T-helper 1 cell (primary cell): ENCODE measurements at regions not wholly inside any gene's neighbourhood (a gene's known extent, or its start where the extent isn't known, plus 50 kb on each side); places are given as distances from the start of the nearest gene placed in this dataset.
"Not testable (repeated sequence)": the region's sequence is repeated elsewhere in the genome, so short reads cannot be mapped to it uniquely, and the experiment has no call there.

ENCODE experiments used
- DNase-seq, 5 donors: peaks; one replicate each; pipeline ENCODE4 v3.0.0-alpha.2; 2012 to 2020

DNA sequence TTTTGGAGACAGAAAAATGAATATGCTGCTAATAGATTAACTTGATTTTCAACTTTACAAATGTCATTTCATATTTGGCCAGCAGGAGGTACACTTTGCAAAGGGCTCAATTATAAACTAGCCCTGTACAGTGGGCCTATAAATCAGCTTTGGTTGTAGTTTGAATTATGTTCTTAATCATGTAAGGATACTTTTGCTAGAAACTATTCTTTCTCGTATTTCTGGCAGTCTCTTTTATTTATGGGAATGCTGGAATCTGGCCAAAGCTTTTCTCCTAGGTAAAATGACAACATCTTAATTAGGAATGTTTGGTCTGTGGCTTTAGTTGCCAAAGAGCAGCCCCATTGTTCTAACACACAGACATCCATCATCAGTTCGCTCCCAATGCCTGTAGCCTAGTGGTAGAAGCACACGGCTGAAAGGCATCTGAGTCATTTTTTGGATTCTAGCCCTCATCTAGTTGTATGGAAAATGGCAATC is 1322.3 kb upstream of the SEL1L start:
- DNase-seq = no peak

DNA sequence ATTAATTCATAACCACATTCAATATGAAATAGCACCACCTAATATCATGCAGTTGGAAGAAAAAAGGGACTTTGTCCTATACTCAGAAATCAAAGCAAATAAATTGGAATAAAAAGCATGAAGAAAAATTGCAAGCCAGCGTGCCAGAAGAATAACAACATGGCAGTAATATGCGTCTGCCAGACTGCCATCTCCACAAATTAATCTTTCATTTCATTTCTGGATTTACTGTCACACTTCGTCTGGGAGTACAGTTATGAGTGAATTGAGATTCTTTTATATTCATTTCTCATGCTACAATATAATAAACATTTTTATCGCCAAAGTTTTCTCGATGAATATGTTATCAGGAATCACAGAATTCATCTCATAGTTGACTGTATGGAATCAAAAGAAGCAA is 1327.7 kb upstream of the SEL1L start:
- no peak for DNase-seq

DNA sequence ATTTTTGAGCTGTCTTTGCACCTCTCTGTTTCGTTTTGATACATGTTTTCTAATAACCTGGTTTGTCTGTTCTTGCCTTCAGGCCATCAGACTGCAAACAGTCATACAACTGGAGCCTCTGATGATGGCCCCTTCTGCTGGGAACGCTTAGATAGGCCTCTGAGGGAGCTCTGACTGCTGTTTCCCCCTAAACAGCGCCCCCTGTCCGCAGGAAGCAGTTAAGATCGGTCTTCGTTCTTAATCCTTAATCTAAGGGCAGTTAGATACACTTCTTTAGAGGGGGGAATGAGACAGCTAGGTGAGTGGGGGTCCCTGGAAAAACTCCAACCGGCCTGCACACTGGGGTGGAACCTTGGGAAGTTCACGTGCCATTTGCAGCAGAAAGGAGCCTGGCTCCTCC is 1338.8 kb upstream of the SEL1L start:
- DNase-seq = no peak

DNA sequence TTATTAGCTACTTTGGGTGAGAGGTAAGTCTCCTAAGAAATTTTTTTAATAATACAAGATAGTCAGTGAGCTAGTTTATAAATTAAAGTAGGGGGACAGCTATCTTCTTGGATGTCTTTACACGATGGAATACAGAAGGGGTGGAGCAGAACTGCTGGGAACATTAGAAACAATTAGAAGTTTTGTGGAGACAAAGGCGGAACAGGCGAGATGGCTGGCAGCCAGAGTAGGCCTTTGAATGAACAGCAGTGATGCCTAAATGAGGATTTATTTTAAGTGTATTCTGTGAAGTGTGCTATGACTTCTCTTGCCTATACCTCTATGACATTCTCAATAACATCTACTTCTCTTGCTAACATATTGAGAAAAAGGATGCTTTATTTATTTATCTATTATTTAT is 1345.3 kb upstream of the SEL1L start:
- no peak for DNase-seq

DNA sequence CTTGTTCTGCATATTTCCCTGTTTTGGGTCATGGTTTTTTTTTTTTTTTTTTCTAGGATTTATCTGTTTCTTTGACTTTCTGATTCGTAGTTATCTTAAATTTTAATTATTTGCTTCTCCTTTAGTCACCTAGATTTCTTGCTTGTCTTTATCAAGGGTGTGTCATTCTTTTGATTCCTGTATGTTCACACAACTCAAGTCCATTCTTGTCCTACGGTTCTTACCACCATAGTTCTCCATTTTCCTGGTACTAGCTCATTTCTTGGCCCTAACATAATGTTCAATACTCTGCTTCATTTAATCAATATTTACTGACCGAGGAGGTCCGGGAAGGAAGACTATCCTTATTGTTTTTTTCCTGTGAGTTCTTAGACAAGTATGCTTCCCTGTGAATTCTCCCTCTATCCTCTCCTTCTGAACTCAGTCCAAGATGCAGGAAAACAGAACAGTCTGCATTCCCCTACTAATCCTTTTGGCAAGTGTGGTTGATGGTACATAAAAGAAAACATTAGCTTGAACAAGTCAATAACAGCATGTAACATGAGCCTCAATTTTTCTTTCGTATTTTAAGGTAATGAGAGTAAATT is 1346.4 kb upstream of the SEL1L start:
- DNase-seq = no peak

DNA sequence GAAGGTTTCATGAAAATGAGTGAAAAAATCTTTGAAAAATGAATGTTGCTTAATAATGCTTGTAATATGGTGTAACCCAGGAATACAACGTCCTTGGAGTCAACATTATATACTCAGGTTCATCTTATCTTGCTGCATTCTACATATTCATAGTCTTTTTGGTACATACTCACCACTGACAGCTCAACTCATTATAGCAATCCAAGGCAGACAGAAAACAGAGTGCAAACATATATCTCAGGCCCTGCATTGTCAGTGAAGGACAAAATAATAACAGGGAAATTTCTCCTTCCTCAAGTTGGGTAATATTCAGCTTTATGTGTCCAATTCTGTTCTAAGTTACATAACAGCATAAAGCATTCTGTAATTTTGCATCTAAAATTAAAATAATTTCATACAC is 1353.0 kb upstream of the SEL1L start:
- DNase-seq = no peak

DNA sequence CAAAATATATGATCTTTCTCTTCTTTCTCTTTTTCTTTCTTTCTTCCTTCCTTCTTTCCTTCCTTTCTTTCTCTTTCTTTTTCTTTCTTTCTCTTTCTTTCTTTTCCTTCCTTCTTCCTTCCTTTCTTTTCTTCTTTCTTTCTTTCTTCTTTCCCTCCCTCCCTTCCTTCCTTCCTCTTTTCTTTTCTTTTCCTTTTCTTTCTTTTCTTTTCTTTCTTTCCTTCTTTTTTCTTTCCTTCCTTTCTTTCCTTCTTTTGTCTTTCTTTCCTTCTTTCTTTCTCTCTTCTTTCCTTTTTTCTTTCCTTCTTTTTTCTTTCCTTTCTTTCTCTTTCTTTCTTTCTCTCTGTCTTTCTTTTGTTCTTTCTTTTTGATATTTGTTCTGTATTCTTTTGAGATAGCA is 1356.0 kb upstream of the SEL1L start:
- no peak for DNase-seq

DNA sequence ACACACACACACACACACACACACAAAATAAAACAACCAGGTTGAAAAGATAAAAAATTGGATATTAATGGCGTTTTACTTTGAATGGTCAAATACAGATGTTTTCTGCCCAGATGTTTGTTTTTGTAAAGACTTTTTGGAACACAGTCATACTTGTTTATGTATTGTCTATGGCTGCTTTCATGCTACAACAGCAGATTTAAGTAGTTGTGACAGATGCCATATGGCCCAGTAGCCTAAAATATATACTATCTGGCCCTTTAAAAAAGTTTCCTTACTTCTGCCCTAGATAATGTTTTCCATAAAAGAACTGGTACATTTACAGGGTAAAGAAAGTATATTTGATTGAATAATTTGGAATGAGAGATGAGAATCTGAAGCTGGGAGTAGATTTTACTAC is 1362.8 kb upstream of the SEL1L start:
- DNase-seq = no peak

DNA sequence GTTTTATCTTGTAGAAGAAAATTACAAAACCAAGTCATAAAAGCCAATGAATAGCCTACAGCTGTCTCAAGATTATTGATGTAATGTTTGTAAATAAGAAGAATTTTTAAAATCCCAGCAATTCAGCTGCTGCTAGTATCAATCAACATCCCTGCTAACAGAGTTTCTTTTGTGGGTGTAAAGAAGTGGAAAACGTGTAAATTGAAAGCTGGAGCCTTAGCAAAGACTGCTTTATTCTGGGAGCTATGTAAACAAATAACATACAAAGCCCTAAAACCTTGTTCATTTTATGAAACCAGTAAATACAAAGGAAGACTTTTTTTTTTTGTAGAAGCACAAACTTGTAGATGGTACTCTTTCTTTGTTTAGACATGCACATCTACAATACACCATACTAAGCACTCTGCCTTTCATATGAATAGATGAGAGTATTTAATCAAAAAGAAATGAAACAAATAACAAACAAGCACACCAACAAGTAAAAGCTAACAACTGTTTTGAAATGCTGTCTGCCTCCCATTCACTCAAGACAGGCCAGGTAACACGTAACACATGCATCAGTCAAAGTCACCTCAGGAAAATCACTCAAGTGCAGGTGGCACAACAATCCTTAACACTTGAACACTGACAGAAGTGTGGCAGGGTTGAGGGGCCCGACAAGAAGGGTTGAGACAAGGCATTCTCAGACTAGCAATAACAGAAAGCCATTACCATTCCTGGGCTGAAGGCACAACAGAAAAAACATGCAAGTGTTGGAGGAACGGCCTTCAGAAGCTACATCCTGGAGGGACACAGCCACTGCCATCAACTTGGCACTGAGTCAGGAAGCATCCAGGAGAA is 1364.0 kb upstream of the SEL1L start:
- no peak for DNase-seq

DNA sequence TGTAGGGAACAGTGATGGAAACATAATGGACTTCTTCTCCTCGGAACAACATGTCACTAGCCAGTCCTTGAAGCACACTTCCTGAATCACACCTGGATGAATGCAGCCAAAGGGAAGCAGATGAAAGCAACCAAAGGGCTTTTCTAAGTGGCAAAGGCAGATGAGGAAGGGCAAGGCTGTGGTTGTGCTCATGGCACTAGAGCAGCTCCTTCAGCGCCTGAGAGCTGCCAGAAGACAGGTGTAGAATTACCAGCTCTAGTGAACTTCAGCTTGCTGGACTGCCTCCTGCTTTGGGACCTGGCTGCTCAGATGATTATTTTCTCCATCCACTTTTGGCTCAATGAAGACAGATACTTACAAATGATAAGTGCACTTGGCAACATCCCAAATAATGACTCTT is 1372.1 kb upstream of the SEL1L start:
- no peak for DNase-seq

DNA sequence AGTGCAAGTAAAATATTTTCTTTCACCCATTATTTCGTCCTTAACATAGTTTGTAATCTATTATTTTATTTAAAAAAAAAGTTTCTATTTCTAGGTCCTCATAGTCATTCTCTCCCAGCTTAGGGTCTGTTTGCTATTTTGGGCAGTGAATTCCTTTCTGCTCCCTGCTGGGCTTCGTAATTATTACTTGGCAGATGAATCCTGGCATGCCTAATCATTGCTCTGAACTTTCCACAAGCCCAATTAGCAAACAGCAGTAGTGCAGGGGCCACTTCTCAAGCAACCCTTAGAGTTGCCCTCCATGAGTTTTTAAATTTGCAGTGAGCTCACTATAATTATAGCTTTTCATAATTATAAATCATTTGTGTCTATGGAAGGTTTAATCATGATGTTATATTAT is 1378.3 kb upstream of the SEL1L start:
- DNase-seq = no peak

DNA sequence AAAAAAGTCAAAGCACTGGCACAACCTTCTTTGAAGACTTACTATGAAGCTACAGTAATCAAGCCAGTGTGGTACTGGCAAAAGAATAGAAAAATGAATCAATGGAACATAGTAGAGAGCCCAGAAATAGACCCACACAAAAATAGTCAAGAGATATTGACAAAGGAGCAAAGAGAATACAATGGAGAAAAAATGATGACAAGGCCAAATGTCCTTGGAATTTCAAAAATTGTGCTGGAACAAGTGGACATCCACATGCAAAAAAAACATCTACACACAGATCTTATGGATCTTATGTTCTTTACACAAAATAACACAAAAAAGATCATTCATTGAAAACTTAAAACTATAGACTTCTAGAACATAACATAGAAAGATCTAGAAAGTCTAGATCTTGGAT is 1379.7 kb upstream of the SEL1L start:
- no peak for DNase-seq

DNA sequence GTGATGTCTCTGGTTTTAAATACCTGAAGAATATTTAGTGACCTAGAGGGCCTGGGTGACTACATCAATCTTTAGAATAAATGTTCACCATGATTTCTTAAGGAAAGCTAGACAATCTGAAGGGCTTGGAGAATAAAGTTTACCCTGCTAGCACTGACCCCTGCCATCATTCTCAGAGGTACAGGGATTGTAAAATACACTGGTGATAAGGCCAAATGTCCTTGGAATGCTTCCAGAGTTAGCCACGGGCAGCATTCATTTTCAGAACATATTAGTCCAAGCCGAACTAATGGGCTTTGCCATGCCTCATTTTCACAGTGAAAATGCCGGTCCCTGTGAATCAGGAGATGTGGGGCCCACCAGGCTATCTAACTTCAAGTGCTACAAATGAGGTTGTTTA is 1381.7 kb upstream of the SEL1L start:
- no peak for DNase-seq

DNA sequence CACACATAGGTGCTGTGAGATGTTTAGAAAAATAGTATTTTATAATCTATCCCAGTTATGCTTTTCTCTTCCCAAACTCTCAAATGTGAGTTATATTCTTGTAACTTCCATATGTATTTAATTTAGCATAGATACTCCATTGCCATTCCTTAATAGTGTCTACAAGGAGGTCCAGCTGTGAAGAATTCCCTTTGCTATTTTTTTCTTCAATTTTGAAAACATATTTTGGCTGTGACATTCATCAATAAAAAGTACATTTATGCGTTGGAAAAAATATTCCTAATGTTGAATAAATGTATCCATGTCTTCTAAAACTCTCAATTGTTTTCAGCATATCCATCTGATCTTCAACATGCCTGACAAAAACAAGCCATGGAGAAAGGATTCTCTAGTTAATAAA is 1402.0 kb upstream of the SEL1L start:
- DNase-seq = no peak

DNA sequence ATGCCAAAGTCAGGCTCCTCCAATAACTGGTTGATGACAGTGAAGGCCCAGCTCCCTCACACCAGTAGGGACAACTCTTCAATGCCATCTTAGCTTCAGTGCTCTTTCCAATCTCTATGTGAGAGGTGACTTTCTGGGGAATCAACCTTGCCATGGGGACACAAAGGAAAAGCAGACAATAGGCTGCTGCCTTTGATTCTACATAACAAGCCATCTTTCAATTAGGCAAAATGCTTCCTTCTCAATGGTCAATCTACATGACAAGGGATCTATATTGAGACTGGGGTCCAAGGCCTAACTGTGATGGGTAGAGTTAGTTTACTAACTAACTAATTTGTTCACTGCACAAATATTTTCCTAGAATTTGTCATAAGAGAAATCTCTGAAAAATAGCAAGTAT is 1417.5 kb upstream of the SEL1L start:
- no peak for DNase-seq

DNA sequence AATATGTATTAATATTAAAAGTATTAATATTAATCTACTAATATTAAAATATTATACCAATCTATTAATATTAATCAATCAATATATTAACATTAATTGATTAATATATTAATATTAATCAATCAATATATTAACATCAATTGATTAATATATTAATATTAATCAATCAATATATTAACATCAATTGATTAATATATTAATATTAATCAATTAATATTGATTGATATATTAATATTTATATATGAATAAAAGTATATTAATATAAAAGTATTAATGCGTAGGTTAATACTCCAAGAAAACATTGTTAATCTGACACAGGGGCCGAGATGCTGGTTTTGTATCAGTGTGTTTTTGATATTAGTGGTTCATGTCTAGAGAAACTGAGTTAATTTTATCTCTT is 1430.1 kb upstream of the SEL1L start:
- no peak for DNase-seq

DNA sequence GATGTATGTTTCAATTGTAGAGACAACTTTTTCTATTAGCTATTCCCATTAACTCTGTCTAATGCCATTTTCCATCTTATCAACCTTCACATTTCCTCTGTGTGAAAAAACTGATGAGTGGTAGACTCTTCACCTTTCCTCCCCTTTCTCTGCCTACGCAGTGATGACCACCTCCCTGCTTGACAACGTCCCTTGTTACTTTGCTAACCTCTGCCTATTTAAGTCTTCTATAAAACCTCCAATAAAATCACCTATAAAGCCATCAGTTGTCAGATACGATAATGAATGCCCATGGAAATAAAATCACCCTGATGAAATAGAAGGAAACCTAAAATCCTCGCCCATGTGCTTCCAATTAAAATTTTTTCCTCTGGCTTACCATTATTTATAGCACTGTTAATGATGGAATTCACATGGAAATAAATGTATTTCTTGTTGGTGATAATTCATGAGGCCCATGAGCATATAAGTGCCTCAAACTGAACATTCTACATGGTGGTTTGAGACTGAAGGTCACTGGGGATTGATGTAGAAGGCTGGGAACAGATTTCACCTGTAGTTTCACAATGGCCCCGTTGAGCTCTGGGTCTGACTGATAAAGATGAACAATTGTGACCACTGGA is 1454.0 kb upstream of the SEL1L start:
- DNase-seq = no peak

DNA sequence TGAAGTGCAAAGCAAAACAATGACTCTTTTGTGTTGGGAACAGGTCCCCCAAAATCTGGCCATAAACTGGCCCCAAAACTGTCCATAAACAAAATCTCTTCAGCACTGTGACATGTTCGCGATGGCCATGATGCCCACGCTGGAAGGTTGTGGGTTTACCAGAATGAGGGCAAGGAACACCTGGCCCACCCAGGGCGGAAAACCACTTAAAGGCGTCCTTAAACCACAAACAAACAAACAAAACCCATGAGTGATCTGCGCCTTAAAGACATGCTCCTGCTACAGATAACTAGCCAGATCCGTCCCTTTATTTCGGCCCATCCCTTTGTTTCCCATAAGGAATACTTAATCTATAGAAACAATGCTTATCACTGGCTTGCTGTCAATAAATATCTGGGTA is 1460.9 kb upstream of the SEL1L start:
- DNase-seq = not testable (repeated sequence)

DNA sequence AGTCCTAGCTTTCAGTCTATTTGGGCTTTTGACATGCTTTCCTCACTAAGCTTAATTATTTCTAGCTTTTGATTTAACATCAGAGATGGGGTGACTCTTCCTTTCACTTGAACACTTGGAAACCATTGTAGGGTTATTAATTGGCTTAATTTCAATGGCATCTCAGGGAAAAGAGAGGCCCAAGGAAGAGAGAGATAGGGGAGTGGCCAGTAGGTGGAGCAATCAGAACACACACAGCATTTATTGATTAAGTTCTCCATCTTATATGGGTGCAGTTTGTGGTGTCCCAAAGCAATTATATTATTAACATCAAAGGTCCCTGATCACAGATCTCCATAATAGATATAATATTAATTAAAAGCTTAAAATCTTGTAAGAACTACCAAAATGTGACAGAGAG is 1466.1 kb upstream of the SEL1L start:
- no peak for DNase-seq

DNA sequence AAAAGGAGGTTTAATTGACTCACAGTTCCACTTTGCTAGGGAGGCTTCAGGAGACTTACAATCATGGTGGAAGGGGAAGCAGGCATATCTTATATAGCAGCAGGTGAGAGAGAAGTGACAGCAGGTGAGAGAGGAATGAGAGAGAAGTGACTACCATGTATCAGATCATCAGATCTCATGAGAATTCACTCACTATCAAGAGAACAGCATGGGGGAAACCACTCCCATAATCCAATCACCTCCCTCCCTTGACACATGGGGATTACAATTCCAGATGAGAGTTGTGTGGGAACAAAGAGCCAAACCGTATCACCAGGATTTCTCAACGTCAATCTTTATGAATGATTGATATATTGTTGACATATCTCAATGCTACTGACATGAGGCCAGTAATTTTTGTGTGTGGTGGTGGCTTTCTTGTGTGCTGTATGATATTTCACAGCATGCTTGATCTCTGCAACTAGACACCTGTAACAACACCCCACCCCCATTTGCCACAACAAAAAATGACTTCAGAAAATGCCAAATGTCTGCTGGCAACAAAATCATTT is 1470.9 kb upstream of the SEL1L start:
- no peak for DNase-seq

DNA sequence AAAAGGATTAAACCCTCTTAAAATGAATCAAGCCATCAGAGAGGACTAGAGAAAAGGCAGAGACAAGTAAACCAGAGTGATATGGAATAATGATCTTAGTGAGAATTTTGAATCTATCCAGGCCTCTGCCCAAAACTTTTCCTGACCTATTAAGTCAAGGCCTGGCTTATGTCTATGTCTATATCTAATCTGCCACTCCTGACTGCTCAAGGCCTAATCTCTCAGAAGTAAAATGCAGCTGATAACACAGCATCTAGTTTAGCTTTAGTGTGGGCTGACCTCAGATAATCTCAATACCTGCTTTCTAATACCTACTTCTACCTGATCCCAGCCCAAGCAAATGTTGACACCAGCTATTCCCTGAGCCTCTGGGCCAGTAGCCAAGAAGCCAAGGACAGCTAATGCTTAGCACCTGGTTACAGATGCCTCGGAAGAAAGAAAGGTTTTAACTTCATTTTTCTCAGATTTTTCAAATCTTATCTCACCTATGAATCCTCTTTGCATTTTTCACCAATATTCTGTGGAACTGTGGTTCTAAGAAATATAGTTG is 1472.5 kb upstream of the SEL1L start:
- no peak for DNase-seq

DNA sequence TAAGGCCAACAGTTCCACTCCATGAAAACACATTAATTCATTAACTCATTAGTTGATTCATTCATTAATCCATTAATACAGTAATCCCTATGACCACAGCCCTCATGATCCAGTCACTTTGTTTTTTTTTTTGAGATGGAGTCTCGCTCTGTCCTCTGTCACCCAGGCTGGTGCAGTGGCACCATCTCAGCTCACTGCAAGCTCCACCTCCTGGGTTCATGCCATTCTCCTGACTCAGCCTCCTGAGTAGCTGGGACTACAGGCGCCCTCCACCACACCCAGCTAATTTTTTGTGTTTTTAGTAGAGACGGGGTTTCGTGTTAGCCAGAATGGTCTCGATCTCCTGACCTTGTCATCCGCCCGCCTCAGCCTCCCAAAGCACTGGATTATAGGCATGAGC is 1473.4 kb upstream of the SEL1L start:
- not testable (repeated sequence) for DNase-seq

DNA sequence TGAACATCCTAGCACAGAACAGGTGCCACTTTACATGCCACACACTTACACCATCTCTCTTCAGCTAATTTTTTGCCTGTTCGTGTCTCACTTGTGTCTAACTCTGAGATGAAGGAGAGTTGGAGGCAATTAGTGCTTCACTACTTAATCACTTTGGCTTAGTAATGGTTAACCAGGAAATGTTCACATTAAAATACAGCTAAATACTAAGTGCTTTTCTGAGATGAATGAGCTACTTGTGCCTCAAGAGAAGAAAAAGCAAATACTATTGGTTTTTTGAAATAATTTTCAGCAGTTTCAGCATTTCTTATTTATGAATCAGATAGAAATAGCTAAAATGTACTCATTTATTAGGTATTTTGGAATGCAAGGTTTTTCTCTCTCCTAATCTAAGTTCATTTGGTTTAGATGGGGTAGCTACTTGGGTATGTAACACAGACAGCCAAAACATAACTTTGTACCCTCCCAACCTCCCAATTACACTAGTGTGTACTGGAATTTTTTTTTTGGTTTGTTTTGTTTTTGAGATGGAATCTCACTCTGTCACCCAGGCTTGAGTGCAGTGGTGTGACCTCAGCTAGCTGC is 1474.1 kb upstream of the SEL1L start:
- DNase-seq = no peak
